Esophagus mucosa (tissue), 1 donor: ENCODE measurements at regions not wholly inside any gene's neighbourhood (a gene's known extent, or its start where the extent isn't known, plus 50 kb on each side); places are given as distances from the start of the nearest gene placed in this dataset.

ENCODE experiments used
- ATAC-seq: fragments of 200-7000 bp; cut with Tn5 transposase; one replicate; pipeline ENCODE4 v1.9.1; 2020
- donor health status: DM: yes; HTN: yes; CAD: no.

- no peak for ATAC-seq
Observed at GRCh38 chr18:55089610-55090009, 130.3 kb upstream of the CCDC68 start.

GRCh38 chr18:55088561-55088960 is 129.3 kb upstream of the CCDC68 start:
- no peak for ATAC-seq

- ATAC-seq, result no peak
Observed at GRCh38 chr18:55088000-55088401, 128.7 kb upstream of the CCDC68 start.

GRCh38 chr18:55086906-55087305 is 127.6 kb upstream of the CCDC68 start:
- no peak for ATAC-seq

GRCh38 chr18:55085557-55086285 is 126.5 kb upstream of the CCDC68 start:
- no peak for ATAC-seq

- ATAC-seq, result no peak
Observed at GRCh38 chr18:55084550-55084949, 125.3 kb upstream of the CCDC68 start.

- no peak for ATAC-seq
Observed at GRCh38 chr18:55083461-55083860, 124.2 kb upstream of the CCDC68 start.

- ATAC-seq, result no peak
Observed at GRCh38 chr18:55079481-55080355, 120.5 kb upstream of the CCDC68 start.

GRCh38 chr18:55079067-55079466 is 119.8 kb upstream of the CCDC68 start:
- no peak for ATAC-seq

- no peak for ATAC-seq
Observed at GRCh38 chr18:55078303-55078932, 119.2 kb upstream of the CCDC68 start.

GRCh38 chr18:55076643-55077218 is 117.5 kb upstream of the CCDC68 start:
- no peak for ATAC-seq

GRCh38 chr18:55073834-55074233 is 114.6 kb upstream of the CCDC68 start:
- ATAC-seq, result no peak

GRCh38 chr18:55073116-55073515 is 113.9 kb upstream of the CCDC68 start:
- no peak for ATAC-seq

GRCh38 chr18:55072698-55073097 is 113.4 kb upstream of the CCDC68 start:
- ATAC-seq, result no peak

GRCh38 chr18:55072181-55072580 is 112.9 kb upstream of the CCDC68 start:
- no peak for ATAC-seq

- peak; percentile 32 for ATAC-seq
Observed at GRCh38 chr18:55069497-55069896, 110.2 kb upstream of the CCDC68 start.

GRCh38 chr18:55064760-55065159 is 105.5 kb upstream of the CCDC68 start:
- ATAC-seq, result no peak

GRCh38 chr18:55064073-55064472 is 104.8 kb upstream of the CCDC68 start:
- no peak for ATAC-seq

- no peak for ATAC-seq
Observed at GRCh38 chr18:55054021-55054990, 95.0 kb upstream of the CCDC68 start.

GRCh38 chr18:55048892-55049291 is 89.6 kb upstream of the CCDC68 start:
- ATAC-seq, result no peak

GRCh38 chr18:55047546-55047945 is 88.3 kb upstream of the CCDC68 start:
- ATAC-seq, result no peak

GRCh38 chr18:55041366-55041765 is 82.1 kb upstream of the CCDC68 start:
- no peak for ATAC-seq
